GM21447 (cell line): ENCODE measurements at regions not wholly inside any gene's neighbourhood (a gene's known extent, or its start where the extent isn't known, plus 50 kb on each side); places are given as distances from the start of the nearest gene placed in this dataset.
"Not testable (repeated sequence)": the region's sequence is repeated elsewhere in the genome, so short reads cannot be mapped to it uniquely, and the experiment has no call there.

Experiments
- ATAC-seq: cut with Tn5 transposase; IDR thresholded peaks from one replicate; pipeline ENCODE4 v1.9.1; 2021; ENCODE audit not compliant: unreplicated experiment

DNA sequence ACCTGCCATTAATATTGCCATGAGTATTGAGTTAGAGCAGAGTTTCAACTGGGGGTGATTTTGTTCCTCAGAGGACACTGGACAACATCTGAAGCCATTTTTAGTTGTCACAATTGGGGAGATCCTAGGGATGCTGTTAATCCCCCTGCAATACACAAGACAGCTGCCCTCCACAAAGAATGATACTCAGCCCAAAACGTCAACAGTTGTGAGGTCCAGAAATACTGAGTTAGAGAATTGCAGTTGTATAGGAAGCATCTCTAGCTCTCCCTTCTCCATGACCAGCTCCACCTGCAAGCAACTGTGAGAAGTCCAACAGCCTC is 614.0 kb upstream of the CDH5 start:
- ATAC-seq: no peak

DNA sequence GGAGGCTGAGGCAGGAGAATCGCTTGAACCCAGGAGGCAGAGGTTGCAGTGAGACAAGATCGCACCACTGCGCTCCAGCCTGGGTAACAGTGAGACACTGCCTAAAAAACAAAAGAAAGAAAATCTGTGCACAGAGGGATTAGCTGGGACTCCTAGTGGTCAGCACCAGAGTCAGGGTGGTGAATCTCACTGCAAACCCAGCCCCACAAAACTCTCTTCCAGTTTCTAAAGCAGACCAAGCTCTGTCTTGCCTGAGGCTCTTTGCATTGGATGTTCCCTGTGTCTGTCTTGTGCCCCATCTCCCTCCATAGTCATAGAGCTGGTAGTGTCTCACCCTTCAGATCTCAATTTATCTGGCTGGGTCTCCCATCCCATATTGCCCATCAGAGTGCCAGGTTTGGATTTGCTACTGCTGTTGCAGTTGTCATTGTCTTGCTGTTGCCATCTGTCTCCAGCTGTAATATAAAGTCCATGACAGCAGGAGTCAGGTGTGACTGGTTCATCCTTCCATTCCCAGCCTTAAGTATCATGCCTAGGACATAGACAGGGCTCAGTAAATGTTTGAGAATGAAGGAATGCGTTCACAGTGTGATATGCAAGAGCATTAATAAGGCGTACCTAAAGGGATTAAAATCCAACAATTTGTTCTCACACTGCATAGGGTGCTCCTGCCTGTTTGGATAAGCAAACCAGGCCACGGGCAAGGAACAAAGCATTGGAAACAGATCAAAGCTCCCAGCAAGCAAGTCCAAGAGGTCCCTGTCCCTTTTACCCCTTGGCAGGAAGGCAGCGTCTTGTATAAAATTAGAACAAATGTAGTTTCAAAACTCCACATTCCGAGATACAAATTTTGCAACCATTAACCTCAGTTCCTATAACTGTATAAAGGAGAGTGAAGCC is 614.6 kb upstream of the CDH5 start:
- ATAC-seq: no peak

GRCh38 chr16:65749506-65749905 is 617.0 kb upstream of the CDH5 start:
- no peak for ATAC-seq

GRCh38 chr16:65746941-65747340 is 619.5 kb upstream of the CDH5 start:
- ATAC-seq: no peak

GRCh38 chr16:65745201-65745708 is 621.2 kb upstream of the CDH5 start:
- ATAC-seq: no peak

DNA sequence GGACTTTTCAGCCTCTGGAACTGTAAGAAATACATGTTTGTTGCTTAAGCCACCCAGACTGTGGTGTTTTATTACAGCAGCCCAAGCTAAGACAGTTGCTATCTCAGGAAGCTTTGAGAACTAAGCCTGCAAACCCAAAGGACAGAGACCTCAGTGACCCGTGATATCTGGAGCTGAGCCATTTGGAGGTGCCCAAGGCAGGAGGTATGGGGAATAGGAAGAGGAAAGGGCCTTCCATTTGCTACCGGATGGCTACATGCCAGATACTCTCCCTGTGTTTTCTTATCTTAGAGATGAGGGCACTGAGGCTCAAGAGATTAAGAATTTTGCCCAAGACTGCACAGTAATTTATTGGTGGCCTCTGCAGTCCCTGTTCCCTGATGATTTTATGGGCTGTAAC is 622.1 kb upstream of the CDH5 start:
- ATAC-seq: no peak

GRCh38 chr16:65743558-65743957 is 621.7 kb upstream of the CDH11 start:
- no peak for ATAC-seq

DNA sequence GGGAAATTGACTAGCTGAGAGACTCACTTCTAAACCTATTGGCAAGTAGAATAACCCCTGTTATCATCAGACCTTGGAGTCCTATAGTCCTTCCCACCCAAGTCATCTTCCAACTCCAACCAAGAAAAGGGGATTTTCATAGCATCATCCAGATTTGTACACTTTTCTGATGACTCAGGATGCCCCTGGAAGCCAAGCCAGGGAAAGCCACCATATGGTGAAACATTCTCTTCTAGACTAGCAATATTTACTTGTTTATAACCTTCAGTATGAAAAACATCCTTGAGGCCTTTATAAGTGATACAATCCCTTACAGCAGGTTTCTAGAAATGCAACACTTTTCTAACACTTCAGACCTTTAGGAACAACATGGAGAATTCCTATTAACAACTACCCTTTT is 618.8 kb upstream of the CDH11 start:
- no peak for ATAC-seq

GRCh38 chr16:65739518-65739917 is 617.7 kb upstream of the CDH11 start:
- ATAC-seq: no peak

- ATAC-seq: no peak
Observed at GRCh38 chr16:65737831-65738230, 616.0 kb upstream of the CDH11 start.

- not testable (repeated sequence) for ATAC-seq
Observed at GRCh38 chr16:65735615-65736014, 613.8 kb upstream of the CDH11 start.

DNA sequence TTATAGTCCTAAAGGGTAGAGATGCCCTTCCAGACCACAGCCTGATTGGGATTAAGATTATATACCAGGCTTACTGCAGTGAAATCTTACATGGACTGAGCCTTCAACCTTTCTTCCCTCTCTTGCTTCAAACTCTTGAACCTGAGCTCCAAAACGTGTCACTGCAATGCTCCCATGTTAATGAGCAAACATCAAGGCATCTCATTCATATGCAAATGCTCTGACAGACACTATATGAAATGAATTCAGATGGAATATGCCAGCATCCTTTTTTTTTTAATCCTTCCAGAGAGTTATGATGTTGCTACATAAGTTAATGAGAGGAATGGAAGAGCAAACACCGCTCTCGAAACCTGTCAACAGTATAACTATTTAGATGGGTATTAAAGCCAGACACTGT is 611.9 kb upstream of the CDH11 start:
- no peak for ATAC-seq

GRCh38 chr16:65731833-65732232 is 610.0 kb upstream of the CDH11 start:
- no peak for ATAC-seq

GRCh38 chr16:65728652-65729051 is 606.8 kb upstream of the CDH11 start:
- ATAC-seq: no peak

- ATAC-seq: no peak
Observed at GRCh38 chr16:65728167-65728566, 606.3 kb upstream of the CDH11 start.

DNA sequence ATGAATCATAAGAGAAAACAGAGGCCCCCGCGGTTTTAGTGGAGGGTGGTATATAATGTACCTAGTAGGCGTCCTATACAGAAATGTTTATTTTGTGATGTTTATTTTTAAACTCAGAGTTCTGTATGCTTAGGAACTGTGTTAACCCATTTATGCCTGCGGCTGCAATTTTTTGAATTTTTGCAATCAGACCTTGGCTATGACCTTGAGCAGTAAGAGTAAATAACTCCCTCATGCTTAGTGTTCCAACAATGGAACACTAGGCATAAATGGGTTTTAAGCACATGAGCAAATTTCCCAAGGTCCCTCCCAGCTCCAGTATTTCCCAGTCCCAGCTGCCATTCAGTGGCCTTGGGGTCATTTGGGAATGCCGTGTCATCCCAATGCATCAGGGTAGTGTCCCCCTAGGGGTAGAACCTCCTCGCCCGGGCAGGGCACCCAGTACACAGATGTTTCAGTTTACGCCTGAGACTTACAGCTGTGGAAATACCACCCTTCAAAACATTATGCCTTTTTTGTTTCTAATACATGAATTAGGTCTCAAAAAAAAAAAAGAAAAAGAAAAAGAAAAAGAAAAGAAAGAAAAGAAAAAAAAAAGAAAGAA is 605.8 kb upstream of the CDH11 start:
- ATAC-seq: no peak

DNA sequence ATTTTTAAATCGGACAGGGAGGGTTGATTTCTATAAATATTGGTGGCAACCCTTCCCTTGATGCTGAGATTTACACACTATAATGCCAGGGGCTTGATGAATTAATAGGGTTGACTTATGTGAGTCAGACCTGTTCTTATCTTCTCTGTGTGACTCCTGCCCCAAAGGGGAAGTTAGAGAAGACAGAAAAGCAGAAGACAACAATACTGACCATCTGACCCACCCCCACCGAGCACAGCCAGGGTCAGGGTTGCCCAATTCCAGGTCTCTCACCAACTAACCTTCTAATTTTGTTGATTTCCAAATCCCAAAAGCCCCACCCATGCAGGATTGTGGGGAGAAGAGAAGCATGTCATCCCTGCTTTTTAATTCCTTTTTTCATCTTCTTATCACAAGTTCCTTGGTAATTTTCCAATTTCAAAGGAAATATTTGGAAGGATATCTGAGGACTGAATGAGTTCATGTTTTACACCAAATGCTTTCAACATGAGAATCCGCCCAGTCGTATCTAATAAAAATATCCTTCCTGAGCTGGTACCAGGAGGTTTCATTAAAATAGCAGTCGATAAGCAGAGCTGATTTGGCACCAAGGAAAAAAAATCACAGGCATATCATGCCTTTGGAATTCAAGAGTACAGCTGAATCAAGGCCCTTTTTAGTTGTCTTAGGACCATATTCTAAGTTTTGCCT is 603.4 kb upstream of the CDH11 start:
- ATAC-seq: no peak

DNA sequence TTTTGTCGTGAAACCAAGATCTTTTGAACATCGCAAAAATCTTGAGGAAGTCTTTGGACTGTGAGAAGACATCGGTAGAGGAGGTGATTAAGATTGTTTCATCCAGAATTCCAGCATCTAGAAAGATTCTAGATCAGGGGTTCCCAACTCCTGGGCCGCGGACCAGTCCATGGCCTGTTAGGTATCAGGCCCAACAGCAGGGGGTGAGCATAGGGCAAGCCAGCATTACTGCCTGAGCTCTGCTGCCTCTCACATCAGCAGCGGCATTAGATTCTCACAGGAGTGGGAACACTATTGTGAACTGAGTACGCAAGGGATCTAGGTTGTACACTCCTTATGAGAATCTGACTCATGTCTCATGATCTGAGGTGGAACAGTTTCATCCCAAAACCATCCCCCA is 600.6 kb upstream of the CDH11 start:
- ATAC-seq: no peak

DNA sequence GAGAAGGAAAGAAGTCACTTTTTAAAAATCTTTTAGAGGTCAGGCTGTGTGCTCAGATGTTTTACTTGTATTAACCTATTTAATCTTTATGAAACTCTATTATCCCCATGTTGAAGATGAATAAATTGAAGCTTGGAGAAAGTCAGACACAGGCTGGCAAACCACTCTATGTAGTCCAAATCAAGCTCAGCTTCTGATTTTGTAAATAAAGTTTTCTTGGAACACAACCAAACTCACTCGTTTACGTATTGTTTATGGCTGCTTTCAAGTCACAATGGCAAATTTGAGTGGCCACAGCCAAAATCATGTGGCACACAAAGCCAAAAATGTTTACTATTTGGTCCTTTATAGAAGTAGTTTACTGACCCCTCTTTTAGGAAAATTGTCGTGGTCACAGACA is 596.0 kb upstream of the CDH11 start:
- no peak for ATAC-seq

DNA sequence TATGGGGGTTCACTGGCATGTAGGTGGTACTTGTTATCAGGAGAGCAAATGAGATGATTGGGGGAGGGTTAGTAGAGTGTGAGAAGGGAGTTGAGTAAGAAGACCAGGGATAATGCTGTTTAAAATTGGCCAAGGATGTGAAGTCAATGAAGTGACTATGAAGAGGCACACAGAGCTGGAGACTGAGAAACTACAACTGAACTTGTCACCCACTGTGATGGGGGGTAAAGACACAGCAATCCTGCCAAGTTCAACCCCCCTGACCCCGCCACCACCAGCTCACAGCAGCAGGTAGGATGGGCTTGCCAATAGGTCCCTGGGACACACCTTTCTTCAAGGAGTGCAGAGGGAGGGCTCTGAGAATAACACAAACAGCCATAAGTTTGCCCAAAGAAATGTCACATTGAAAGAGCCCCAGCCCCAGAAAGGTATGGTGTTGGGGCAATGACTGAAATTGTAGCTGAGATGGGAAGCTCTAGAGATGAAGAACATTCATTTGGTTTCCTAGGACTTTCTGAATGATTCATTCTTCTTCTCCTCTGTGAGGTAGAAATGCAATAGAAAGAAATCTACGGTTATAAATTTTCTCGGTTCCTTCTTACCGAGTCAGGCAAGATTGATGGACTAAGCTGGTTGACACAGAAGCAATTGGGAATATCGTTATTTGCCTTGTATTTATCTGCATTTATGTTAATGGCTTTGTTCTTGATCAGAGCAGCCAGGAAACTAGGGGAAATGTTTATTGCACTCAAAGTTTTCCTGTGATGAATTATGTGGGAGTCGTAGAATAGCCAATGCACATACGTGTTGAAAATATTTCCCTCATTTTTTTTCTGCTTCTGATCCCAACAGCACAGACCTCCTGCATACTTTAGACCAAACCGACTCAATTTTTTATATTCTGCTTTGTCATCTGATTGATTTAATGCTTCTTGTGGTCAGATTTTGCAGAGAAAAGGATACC is 595.2 kb upstream of the CDH11 start:
- no peak for ATAC-seq
